HG02642 (cell line): ENCODE measurements at regions not wholly inside any gene's neighbourhood (a gene's known extent, or its start where the extent isn't known, plus 50 kb on each side); places are given as distances from the start of the nearest gene placed in this dataset.
"Not testable (repeated sequence)": the region's sequence is repeated elsewhere in the genome, so short reads cannot be mapped to it uniquely, and the experiment has no call there.

Experiments
- ATAC-seq: cut with Tn5 transposase; IDR thresholded peaks from one replicate; pipeline ENCODE4 v1.9.1; 2021; ENCODE audit warnings: mild to moderate bottlenecking; ENCODE audit not compliant: unreplicated experiment, poor library complexity

GRCh38 chr6:121890307-121890910 is 455.0 kb downstream of the GJA1 start:
- no peak for ATAC-seq

- ATAC-seq = not testable (repeated sequence)
Observed at GRCh38 chr6:121895731-121896130, 460.3 kb downstream of the GJA1 start.

GRCh38 chr6:121896363-121896762 is 460.9 kb downstream of the GJA1 start:
- no peak for ATAC-seq

- ATAC-seq = no peak
Observed at GRCh38 chr6:121896771-121897170, 461.3 kb downstream of the GJA1 start.

GRCh38 chr6:121897337-121897760 is 461.9 kb downstream of the GJA1 start:
- no peak for ATAC-seq

- ATAC-seq = no peak
Observed at GRCh38 chr6:121901432-121901831, 466.0 kb downstream of the GJA1 start.

GRCh38 chr6:121904559-121904958 is 469.1 kb downstream of the GJA1 start:
- no peak for ATAC-seq

- ATAC-seq = no peak
Observed at GRCh38 chr6:121912905-121913304, 477.5 kb downstream of the GJA1 start.

- no peak for ATAC-seq
Observed at GRCh38 chr6:121917263-121917829, 481.9 kb downstream of the GJA1 start.

- ATAC-seq = no peak
Observed at GRCh38 chr6:121917834-121918559, 481.5 kb upstream of the HSF2 start.

GRCh38 chr6:121920616-121921015 is 478.8 kb upstream of the HSF2 start:
- ATAC-seq = no peak

- ATAC-seq = no peak
Observed at GRCh38 chr6:121925024-121925423, 474.4 kb upstream of the HSF2 start.

- ATAC-seq = no peak
Observed at GRCh38 chr6:121925534-121926255, 473.8 kb upstream of the HSF2 start.

- ATAC-seq = no peak
Observed at GRCh38 chr6:121929301-121929700, 470.2 kb upstream of the HSF2 start.

GRCh38 chr6:121932076-121932991 is 467.1 kb upstream of the HSF2 start:
- ATAC-seq = no peak

GRCh38 chr6:121934451-121934850 is 465.0 kb upstream of the HSF2 start:
- no peak for ATAC-seq

GRCh38 chr6:121940728-121941127 is 458.7 kb upstream of the HSF2 start:
- no peak for ATAC-seq

- no peak for ATAC-seq
Observed at GRCh38 chr6:121944354-121944753, 455.1 kb upstream of the HSF2 start.

GRCh38 chr6:121951123-121951522 is 448.3 kb upstream of the HSF2 start:
- ATAC-seq = no peak

- ATAC-seq = no peak
Observed at GRCh38 chr6:121951918-121952379, 447.5 kb upstream of the HSF2 start.
